BLaER1 treated with 17β-estradiol and CSF1 and Interleukin-3, amounts not matched to agents 10 nM and 100 nM (cell line): ENCODE measurements at regions not wholly inside any gene's neighbourhood (a gene's known extent, or its start where the extent isn't known, plus 50 kb on each side); places are given as distances from the start of the nearest gene placed in this dataset.
"Not testable (repeated sequence)": the region's sequence is repeated elsewhere in the genome, so short reads cannot be mapped to it uniquely, and the experiment has no call there.

Source experiments
- H3K27ac ChIP-seq, 11 experiments: shearing (Covaris generic); formaldehyde crosslinking; 2 replicates each; pipeline ENCODE4 v1.8.1; 2022
- H3K27me3 ChIP-seq, 11 experiments: shearing (Covaris generic); formaldehyde crosslinking; 2 replicates each; pipeline ENCODE4 v1.8.1; 2022
- H3K36me3 ChIP-seq, 11 experiments: shearing (Covaris generic); formaldehyde crosslinking; 2 replicates each; pipeline ENCODE4 v1.8.1; 2022
- H3K4me1 ChIP-seq, 10 experiments: shearing (Covaris generic); formaldehyde crosslinking; 2 replicates each; pipeline ENCODE4 v1.8.1; 2022
- H3K4me2 ChIP-seq, 11 experiments: shearing (Covaris generic); formaldehyde crosslinking; 2 replicates each; pipeline ENCODE4 v1.8.1; 2022
- H3K4me3 ChIP-seq, 10 experiments: shearing (Covaris generic); formaldehyde crosslinking; 2 replicates each; pipeline ENCODE4 v1.8.1; 2022
- H3K9ac ChIP-seq, 11 experiments: shearing (Covaris generic); formaldehyde crosslinking; 2 replicates each; pipeline ENCODE4 v1.8.1; 2022
- H3K9me3 ChIP-seq, 11 experiments: shearing (Covaris generic); formaldehyde crosslinking; replicated peaks in 1 of 11; 2 replicates each; pipeline ENCODE4 v1.8.1; 2022
- H4K20me1 ChIP-seq, 11 experiments: shearing (Covaris generic); formaldehyde crosslinking; 2 replicates each; pipeline ENCODE4 v1.8.1; 2022
- Cebpa-rat ChIP-seq, 11 experiments: shearing (Covaris generic); IDR thresholded peaks; 2 replicates each; pipeline ENCODE4 v1.8.1; 2022

DNA sequence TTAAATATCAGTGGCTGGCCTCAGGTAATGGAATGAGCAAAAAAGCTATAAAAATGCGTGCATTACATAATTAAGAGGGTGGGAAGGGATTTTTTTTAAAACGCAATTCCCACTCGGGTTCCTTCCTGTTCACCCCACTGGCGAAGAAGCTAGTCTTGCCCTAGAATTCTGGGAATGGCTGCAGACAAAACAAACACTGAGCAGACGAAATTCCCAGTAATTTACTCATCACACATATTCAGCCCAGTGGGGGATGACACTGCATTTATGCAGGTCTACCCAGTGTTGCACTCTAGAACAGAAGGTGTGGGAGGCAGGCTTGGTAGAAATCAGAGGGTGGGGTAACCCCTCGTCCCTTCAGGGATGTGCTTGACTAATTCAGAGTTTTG, 2695.0 kb upstream of the DEFB115 start:
- Histone ChIP-seq H3K9ac (no peak overlapping the region), H3K4me3 (no peak overlapping the region), H3K4me2 (no peak overlapping the region), H4K20me1 (no peaks in the 10 kb centered on the region), H3K27me3 (no peaks in the 10 kb centered on the region), H3K4me1 (no peaks in the 10 kb centered on the region), H3K9me3 (no peaks in the 10 kb centered on the region), H3K27ac (no peak overlapping the region), H3K36me3 (peaks cover 0 to 17% (median 3%) of the 10 kb centered on the region in 11 experiments; a peak in 4 of 22 replicates)
- TF ChIP-seq Cebpa-rat (IDR thresholded peaks at IDR 0.05), result no peak

DNA sequence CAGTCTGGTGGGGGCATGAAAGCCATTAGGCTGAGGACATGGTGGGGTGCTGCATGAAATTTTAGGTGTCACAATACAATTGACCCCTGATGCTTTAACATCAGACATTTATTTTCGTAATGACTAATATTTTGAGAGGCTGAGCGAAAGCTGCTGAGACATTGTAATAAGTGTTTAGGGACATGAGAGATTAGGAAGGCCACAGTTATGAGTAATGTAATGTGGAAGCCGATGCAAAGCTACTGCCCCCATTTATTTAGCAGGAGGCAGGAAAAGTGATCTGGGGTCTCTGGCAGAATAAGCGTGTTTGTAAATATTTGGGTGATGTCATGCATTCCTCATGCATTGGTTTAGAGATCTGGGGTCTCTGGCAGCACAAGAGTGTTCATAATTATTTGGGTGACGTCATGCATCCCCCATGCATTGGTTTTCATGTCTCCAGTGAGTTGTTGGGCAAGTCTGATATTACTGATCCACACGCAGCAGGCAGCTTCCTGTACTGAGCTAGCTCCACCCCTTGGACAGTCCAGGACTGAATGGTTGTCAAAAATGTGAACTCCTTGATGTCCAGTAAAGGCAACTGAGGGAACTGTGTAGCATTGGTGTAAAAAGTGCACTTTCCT, 2694.5 kb upstream of the DEFB115 start:
- H3K4me2 ChIP-seq, H4K20me1 ChIP-seq, H3K4me1 ChIP-seq, H3K27ac ChIP-seq, H3K9ac ChIP-seq, H3K27me3 ChIP-seq, H3K4me3 ChIP-seq, H3K9me3 ChIP-seq: not testable (repeated sequence)
- peaks cover 0 to 17% (median 3%) of the 10 kb centered on the region in 11 experiments; a peak in 4 of 22 replicates for H3K36me3 ChIP-seq

- not testable (repeated sequence) for H4K20me1 ChIP-seq
Observed at GRCh38 chr20:28564024-28564423, 2693.4 kb upstream of the DEFB115 start.

GRCh38 chr20:28564688-28565463, 2692.6 kb upstream of the DEFB115 start:
- not testable (repeated sequence) for H3K4me1 ChIP-seq, H3K9ac ChIP-seq, H3K27me3 ChIP-seq, H3K4me3 ChIP-seq, H3K27ac ChIP-seq, H3K9me3 ChIP-seq, H4K20me1 ChIP-seq, H3K4me2 ChIP-seq
- peaks cover 0 to 17% (median 3%) of the 10 kb centered on the region in 11 experiments; a peak in 4 of 22 replicates for H3K36me3 ChIP-seq

More at GRCh38 chr20:28564024-28564423, 2693.4 kb upstream of the DEFB115 start:
- peaks cover 0 to 17% (median 3%) of the 10 kb centered on the region in 11 experiments; a peak in 4 of 22 replicates for H3K36me3 ChIP-seq
- H3K9ac ChIP-seq, H3K4me2 ChIP-seq, H3K9me3 ChIP-seq, H3K4me1 ChIP-seq, H3K4me3 ChIP-seq, H3K27ac ChIP-seq, H3K27me3 ChIP-seq: not testable (repeated sequence)

DNA sequence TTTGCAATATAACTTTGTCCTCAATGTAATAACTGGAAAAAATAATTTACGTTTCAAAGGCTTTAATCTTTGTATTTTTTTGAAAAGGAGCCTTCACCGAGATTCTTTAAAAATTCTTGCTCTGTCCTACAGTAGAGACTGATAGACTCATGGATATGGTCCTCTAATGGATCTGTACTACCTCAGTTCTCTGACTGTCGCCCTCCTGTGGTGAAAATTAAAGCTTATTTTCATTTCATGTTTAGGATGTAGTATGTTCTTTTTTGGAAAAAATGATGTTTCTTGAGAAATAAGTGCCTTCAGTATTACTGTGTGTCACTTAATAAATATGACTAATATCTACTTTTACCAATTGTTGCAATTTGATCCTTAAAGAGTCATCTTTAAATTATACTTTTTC, 2681.5 kb upstream of the DEFB115 start:
- H3K4me2 ChIP-seq, H4K20me1 ChIP-seq, H3K4me3 ChIP-seq, H3K27ac ChIP-seq, H3K27me3 ChIP-seq, H3K9ac ChIP-seq, H3K9me3 ChIP-seq, H3K4me1 ChIP-seq, H3K36me3 ChIP-seq: not testable (repeated sequence)

- H3K4me2 ChIP-seq, H3K9ac ChIP-seq, H3K4me3 ChIP-seq, H4K20me1 ChIP-seq, H3K9me3 ChIP-seq, H3K4me1 ChIP-seq, H3K27me3 ChIP-seq, H3K27ac ChIP-seq, H3K36me3 ChIP-seq: not testable (repeated sequence)
Observed at GRCh38 chr20:28591680-28592079, 2665.8 kb upstream of the DEFB115 start.

DNA sequence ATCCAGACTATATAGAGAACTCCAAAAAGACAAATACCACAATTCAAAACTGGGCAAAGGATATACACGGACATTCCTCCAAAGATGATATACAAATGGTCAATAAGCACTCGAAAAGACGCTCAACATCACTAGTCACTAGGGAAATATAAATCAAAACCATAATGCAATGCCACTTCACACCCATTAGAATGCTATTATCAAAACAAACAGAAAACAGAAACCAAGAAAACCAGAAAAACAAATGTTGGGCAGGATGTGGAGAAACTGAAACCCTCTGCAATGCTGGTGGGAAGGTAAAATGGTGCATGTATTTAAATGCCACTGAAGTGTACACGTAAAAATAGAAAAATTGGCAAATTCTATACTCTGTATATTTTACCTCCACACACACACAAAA, 2664.1 kb upstream of the DEFB115 start:
- H4K20me1 ChIP-seq, H3K4me3 ChIP-seq, H3K36me3 ChIP-seq, H3K27me3 ChIP-seq, H3K27ac ChIP-seq, H3K9ac ChIP-seq, H3K9me3 ChIP-seq, H3K4me1 ChIP-seq, H3K4me2 ChIP-seq: not testable (repeated sequence)

DNA sequence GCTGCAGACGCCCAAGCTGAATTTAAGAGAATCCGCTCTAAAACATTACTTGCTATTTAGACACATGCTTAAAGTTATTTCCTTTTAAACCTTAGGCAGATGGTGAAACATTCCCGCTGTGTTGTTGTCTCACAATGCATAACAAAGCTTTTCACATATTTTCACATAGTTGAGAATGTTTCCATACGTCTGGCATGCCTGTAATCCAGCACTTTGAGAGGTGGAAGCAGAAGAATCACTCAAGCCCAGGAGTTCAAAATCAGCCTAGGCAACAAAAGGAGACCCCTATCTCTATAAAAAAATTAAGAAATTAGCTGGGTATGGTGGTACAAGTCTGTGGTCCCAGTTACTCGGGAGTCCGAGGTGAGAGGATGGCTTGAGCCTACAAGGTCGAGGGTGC, 2663.0 kb upstream of the DEFB115 start:
- not testable (repeated sequence) for H3K9ac ChIP-seq, H3K27me3 ChIP-seq, H4K20me1 ChIP-seq, H3K4me1 ChIP-seq, H3K9me3 ChIP-seq, H3K36me3 ChIP-seq, H3K4me2 ChIP-seq, H3K4me3 ChIP-seq, H3K27ac ChIP-seq

GRCh38 chr20:28602006-28602402, 2655.5 kb upstream of the DEFB115 start:
- peak overlapping the region; percentile 61 to 74 (median 69) for H3K4me3 ChIP-seq
- not testable (repeated sequence) for H3K27me3 ChIP-seq, H3K36me3 ChIP-seq, H3K4me1 ChIP-seq, H4K20me1 ChIP-seq
- peak overlapping the region in 9 of 11 experiments; percentile 33 to 53 (median 46); a peak in 16 of 22 replicates for H3K4me2 ChIP-seq
- peak overlapping the region; percentile 28 to 83 (median 71); a peak in 21 of 22 replicates for H3K27ac ChIP-seq
- peak overlapping the region; percentile 72 to 83 (median 79) for H3K9ac ChIP-seq
- peaks cover 0 to 16% (median 8%) of the 10 kb centered on the region in 11 experiments; a peak in 11 of 22 replicates for H3K9me3 ChIP-seq

DNA sequence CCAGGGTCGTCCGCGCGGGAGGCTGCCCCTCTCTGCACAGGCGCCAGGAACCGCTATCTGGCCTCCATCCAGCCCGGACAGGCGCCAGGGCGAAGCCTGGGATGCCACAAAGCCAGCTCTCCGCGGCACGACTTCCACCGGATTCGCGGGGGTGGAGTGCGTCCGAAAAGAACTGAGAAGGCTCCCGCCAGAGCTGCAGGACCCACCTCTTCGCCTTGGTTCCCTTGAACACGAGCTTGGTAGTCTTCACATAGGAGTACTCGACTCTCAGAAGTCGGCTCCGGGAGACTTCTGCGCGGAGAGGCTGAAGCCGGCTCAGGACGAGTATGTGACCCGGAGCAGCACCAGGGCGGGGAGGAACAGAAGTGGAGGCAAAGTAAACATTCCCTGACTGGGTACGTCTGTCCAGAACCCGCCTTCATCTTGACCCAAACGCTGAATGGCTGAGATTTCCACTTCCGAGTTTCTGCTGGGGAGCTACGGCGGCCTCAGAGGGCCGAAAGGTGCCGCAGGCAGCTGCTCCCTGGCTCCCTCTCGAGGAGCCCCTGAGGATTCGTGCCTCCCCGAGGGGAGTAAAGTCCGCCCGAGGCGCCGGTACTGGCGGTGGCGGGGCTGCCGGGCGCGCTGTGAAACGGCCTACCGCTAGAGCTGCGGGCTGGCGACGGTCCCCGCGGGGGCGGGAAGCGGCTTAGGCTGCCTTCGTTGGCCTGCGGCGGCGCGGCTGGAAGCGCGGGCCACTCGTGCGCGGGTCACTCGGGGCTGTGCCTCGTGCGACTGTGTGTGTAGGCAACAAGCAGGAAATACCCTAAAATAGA, 2654.9 kb upstream of the DEFB115 start:
- H3K9ac ChIP-seq, result peak overlapping the region; percentile 72 to 83 (median 79)
- H3K4me3 ChIP-seq, result peak overlapping the region; percentile 61 to 74 (median 69)
- H3K4me2 ChIP-seq, result peak overlapping the region; percentile 28 to 61 (median 46); a peak in 17 of 22 replicates
- not testable (repeated sequence) for H4K20me1 ChIP-seq, H3K4me1 ChIP-seq, H3K36me3 ChIP-seq, H3K27me3 ChIP-seq
- H3K9me3 ChIP-seq, result peaks cover 0 to 16% (median 8%) of the 10 kb centered on the region in 11 experiments; a peak in 11 of 22 replicates
- peak overlapping the region; percentile 66 to 83 (median 74); a peak in 21 of 22 replicates for H3K27ac ChIP-seq

DNA sequence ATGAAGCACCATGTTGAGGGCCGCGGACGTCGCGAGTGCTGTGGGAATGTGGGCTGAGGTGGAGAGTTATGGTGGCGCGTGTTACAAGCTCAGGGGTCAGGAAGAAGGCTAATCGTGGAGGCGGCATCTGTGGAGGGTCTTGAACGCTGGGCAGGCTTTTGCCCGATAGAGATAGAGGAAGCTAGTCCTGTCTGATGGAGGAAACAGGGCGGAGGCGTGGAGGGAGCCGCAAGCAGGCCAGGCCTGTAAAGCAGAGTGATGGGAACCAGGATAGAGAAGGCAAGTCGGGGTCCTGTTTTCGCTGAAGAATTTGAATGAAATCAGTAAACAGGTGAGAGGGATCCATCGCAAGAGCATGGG, 2654.3 kb upstream of the DEFB115 start:
- Histone ChIP-seq H3K27ac (peak overlapping the region; percentile 66 to 83 (median 74); a peak in 21 of 22 replicates), H3K4me3 (peak overlapping the region; percentile 61 to 74 (median 69); a peak in 19 of 20 replicates), H3K9me3 (peaks cover 0 to 16% (median 8%) of the 10 kb centered on the region in 11 experiments; a peak in 11 of 22 replicates), H3K4me2 (peak overlapping the region; percentile 26 to 61 (median 44); a peak in 14 of 22 replicates), H3K9ac (peak overlapping the region; percentile 72 to 83 (median 79))
- H3K4me1 ChIP-seq, H3K27me3 ChIP-seq, H3K36me3 ChIP-seq, H4K20me1 ChIP-seq: not testable (repeated sequence)
